OCI-LY7 (cell line): ENCODE measurements at regions not wholly inside any gene's neighbourhood (a gene's known extent, or its start where the extent isn't known, plus 50 kb on each side); places are given as distances from the start of the nearest gene placed in this dataset.

ENCODE experiments used
- BruUV-seq: library from RNA; stranded (reverse); fragments of 400-500 nt; replicated peaks from 2 replicates; lab custom pipeline; 2021; lab: Mats Ljungman, UMichigan
- CTCF ChIA-PET: fragments of 300-600 bp; sonication (Branson Sonifier 250); formaldehyde crosslinking; loops from one replicate; lab custom pipeline; 2022; ENCODE audit warnings: antibody characterized with exemption; ENCODE audit not compliant: unreplicated experiment; lab: Charles Lee
- POLR2A ChIA-PET: fragments of 300-600 bp; sonication (Branson Sonifier 250); formaldehyde crosslinking; loops from one replicate; lab custom pipeline; 2022; ENCODE audit warnings: antibody characterized with exemption; lab: Charles Lee
- DNase-seq: peaks from one replicate; pipeline ENCODE4 v3.0.0-alpha.2; 2015; ENCODE audit warnings: low spot score
- H2AFZ ChIP-seq: fragments of 200-600 bp; sonication (generic), shearing (Covaris generic); 2 replicates; pipeline ENCODE4 v1.6.1; 2014; ENCODE audit warnings: mild to moderate bottlenecking, antibody characterized with exemption, low read length, moderate library complexity
- H3K27ac ChIP-seq: fragments of 200-600 bp; sonication (generic); 2 replicates; pipeline ENCODE4 v1.5.1; 2014; ENCODE audit warnings: mixed run types, low read depth, mild to moderate bottlenecking, moderate library complexity, low read length, inconsistent platforms; ENCODE audit not compliant: poor library complexity, severe bottlenecking
- H3K36me3 ChIP-seq: fragments of 200-600 bp; sonication (generic); 2 replicates; pipeline ENCODE4 v1.6.1; 2014; ENCODE audit warnings: mild to moderate bottlenecking, antibody characterized with exemption, low read length, moderate library complexity, mixed read lengths; ENCODE audit not compliant: insufficient read depth
- H3K4me1 ChIP-seq: fragments of 200-600 bp; sonication (generic); 2 replicates; pipeline ENCODE4 v1.5.1; 2014; ENCODE audit warnings: mild to moderate bottlenecking, low read length; ENCODE audit not compliant: insufficient read depth, poor library complexity, severe bottlenecking
- H3K4me2 ChIP-seq: fragments of 200-600 bp; sonication (generic); 2 replicates; pipeline ENCODE4 v1.6.1; 2014; ENCODE audit warnings: mild to moderate bottlenecking, low read length
- H3K4me3 ChIP-seq: fragments of 200-600 bp; sonication (generic); 2 replicates; pipeline ENCODE4 v1.5.1; 2014; ENCODE audit warnings: mild to moderate bottlenecking, low read depth, low read length; ENCODE audit not compliant: poor library complexity, severe bottlenecking
- H3K79me2 ChIP-seq: fragments of 200-600 bp; sonication (generic); 2 replicates; pipeline ENCODE4 v1.6.1; 2016; ENCODE audit warnings: low read depth, mild to moderate bottlenecking, low read length, moderate library complexity, mixed read lengths; ENCODE audit not compliant: insufficient read depth
- H3K9me2 ChIP-seq: fragments of 200-600 bp; sonication (generic); 2 replicates; pipeline ENCODE4 v1.6.1; 2016; ENCODE audit warnings: mild to moderate bottlenecking, low read length, mixed read lengths; ENCODE audit not compliant: insufficient read depth
- H3K9me3 ChIP-seq: fragments of 200-600 bp; sonication (generic); 2 replicates; pipeline ENCODE4 v1.6.1; 2014; ENCODE audit warnings: mild to moderate bottlenecking, mixed run types, low read length, mixed read lengths
- H4K20me1 ChIP-seq: fragments of 200-600 bp; sonication (generic); 2 replicates; pipeline ENCODE4 v1.6.1; 2014; ENCODE audit warnings: mild to moderate bottlenecking, antibody characterized with exemption, low read length, moderate library complexity, mixed read lengths; ENCODE audit not compliant: insufficient read depth
- CTCF ChIP-seq: fragments of 200-600 bp; sonication (generic); conservative IDR thresholded peaks from 2 replicates; pipeline ENCODE4 v1.5.1; 2014; ENCODE audit warnings: mild to moderate bottlenecking, antibody characterized with exemption, low read length, moderate library complexity, mixed read lengths
- EZH2phosphoT487 ChIP-seq: fragments of 200-600 bp; sonication (generic); IDR thresholded peaks from 2 replicates; pipeline ENCODE4 v1.6.1; 2018; ENCODE audit warnings: low read depth, borderline replicate concordance, mild to moderate bottlenecking, mixed run types, antibody characterized with exemption, low read length, moderate library complexity, mixed read lengths
- intact Hi-C: fragments of 100-400 bp; cut with micrococcal nuclease; formaldehyde crosslinking; loops from one replicate; pipeline ENCODE4 v1.10.0; 2022; ENCODE audit not compliant: unreplicated experiment

GRCh38 chr5:2001300-2001699 is 118.6 kb upstream of the IRX4 start:
- BruUV-seq, result no TSS peak
- CTCF ChIA-PET, result no interaction called here
- POLR2A ChIA-PET, result no interaction called here

GRCh38 chr5:2000591-2000990 is 117.9 kb upstream of the IRX4 start:
- no peaks in the 10 kb centered on the region for H3K79me2 ChIP-seq
- H3K27ac ChIP-seq, result no peak overlapping the region
- ChIA-PET POLR2A (no interaction called here), CTCF (no interaction called here)
- no peaks in the 10 kb centered on the region for H3K9me2 ChIP-seq
- no peak for TF ChIP-seq EZH2phosphoT487
- no peak for TF ChIP-seq CTCF
- H3K4me1 ChIP-seq, result no peaks in the 10 kb centered on the region
- DNase-seq, result no peak
- H4K20me1 ChIP-seq, result no peaks in the 10 kb centered on the region
- H3K4me2 ChIP-seq, result no peak overlapping the region
- intact Hi-C loops, result no loop called here
- H2AFZ ChIP-seq, result no peak overlapping the region
- no peaks in the 10 kb centered on the region for H3K36me3 ChIP-seq
- no peak overlapping the region for H3K4me3 ChIP-seq
- no peaks in the 10 kb centered on the region for H3K9me3 ChIP-seq
- no TSS peak for BruUV-seq

More at GRCh38 chr5:2001300-2001699, 118.6 kb upstream of the IRX4 start:
- Histone ChIP-seq H4K20me1 (no peaks in the 10 kb centered on the region), H3K4me3 (no peak overlapping the region), H3K9me3 (no peaks in the 10 kb centered on the region), H3K79me2 (no peaks in the 10 kb centered on the region), H3K27ac (no peak overlapping the region), H3K36me3 (no peaks in the 10 kb centered on the region), H3K4me1 (no peaks in the 10 kb centered on the region), H3K4me2 (no peak overlapping the region), H3K9me2 (no peaks in the 10 kb centered on the region), H2AFZ (no peak overlapping the region)
- no peak for TF ChIP-seq CTCF
- intact Hi-C loops, result no loop called here
- no peak for DNase-seq

- intact Hi-C loops, result no loop called here
- no peak overlapping the region for H3K27ac ChIP-seq
- TF ChIP-seq CTCF, result no peak
- no peak for TF ChIP-seq EZH2phosphoT487
- H3K36me3 ChIP-seq, result no peaks in the 10 kb centered on the region
- no peaks in the 10 kb centered on the region for H3K9me2 ChIP-seq
- H3K4me2 ChIP-seq, result no peak overlapping the region
- BruUV-seq, result no TSS peak
- ChIA-PET POLR2A (no interaction called here), CTCF (no interaction called here)
- no peaks in the 10 kb centered on the region for H3K79me2 ChIP-seq
- no peak overlapping the region for H2AFZ ChIP-seq
- H3K9me3 ChIP-seq, result no peaks in the 10 kb centered on the region
- H4K20me1 ChIP-seq, result no peaks in the 10 kb centered on the region
- DNase-seq, result no peak
- no peak overlapping the region for H3K4me3 ChIP-seq
- H3K4me1 ChIP-seq, result no peaks in the 10 kb centered on the region
Observed at GRCh38 chr5:1999794-2000193, 117.1 kb upstream of the IRX4 start.
